ENCODE measurements at regions not wholly inside any gene's neighbourhood (a gene's known extent, or its start where the extent isn't known, plus 50 kb on each side); places are given as distances from the start of the nearest gene placed in this dataset.

DNA sequence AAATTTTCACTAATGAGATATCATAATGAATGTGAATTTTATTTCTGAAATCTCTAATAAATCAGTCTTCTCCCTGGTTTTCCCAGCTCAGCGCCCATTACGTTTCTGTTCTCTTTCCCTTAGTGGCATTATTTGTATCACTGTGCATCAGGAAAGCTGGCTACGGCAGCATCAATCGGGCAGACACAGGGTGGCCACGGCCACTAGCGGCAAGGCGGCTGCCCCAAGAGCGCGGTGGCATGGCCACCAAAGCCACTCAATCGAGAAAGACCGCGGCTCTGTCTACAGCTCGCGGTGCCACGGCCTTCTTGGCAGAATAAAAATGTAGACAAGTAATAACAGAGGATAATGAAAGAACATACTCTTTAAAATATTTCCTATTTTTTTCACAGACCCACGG is 168.0 kb downstream of the RPIA start:
- H3K9me2 ChIP-seq (ENCODE audit: insufficient read depth): no peaks in the 10 kb centered on the region
- peaks cover 21% of the 10 kb centered on the region for H3K4me1 ChIP-seq (ENCODE audit: insufficient read depth)
- no peaks in the 10 kb centered on the region for H3F3A ChIP-seq (replicated peaks; ENCODE audit: low read depth)
- no peaks in the 10 kb centered on the region for H3K27me3 ChIP-seq (ENCODE audit: insufficient read depth)
- TF ChIP-seq, protein P1, sequence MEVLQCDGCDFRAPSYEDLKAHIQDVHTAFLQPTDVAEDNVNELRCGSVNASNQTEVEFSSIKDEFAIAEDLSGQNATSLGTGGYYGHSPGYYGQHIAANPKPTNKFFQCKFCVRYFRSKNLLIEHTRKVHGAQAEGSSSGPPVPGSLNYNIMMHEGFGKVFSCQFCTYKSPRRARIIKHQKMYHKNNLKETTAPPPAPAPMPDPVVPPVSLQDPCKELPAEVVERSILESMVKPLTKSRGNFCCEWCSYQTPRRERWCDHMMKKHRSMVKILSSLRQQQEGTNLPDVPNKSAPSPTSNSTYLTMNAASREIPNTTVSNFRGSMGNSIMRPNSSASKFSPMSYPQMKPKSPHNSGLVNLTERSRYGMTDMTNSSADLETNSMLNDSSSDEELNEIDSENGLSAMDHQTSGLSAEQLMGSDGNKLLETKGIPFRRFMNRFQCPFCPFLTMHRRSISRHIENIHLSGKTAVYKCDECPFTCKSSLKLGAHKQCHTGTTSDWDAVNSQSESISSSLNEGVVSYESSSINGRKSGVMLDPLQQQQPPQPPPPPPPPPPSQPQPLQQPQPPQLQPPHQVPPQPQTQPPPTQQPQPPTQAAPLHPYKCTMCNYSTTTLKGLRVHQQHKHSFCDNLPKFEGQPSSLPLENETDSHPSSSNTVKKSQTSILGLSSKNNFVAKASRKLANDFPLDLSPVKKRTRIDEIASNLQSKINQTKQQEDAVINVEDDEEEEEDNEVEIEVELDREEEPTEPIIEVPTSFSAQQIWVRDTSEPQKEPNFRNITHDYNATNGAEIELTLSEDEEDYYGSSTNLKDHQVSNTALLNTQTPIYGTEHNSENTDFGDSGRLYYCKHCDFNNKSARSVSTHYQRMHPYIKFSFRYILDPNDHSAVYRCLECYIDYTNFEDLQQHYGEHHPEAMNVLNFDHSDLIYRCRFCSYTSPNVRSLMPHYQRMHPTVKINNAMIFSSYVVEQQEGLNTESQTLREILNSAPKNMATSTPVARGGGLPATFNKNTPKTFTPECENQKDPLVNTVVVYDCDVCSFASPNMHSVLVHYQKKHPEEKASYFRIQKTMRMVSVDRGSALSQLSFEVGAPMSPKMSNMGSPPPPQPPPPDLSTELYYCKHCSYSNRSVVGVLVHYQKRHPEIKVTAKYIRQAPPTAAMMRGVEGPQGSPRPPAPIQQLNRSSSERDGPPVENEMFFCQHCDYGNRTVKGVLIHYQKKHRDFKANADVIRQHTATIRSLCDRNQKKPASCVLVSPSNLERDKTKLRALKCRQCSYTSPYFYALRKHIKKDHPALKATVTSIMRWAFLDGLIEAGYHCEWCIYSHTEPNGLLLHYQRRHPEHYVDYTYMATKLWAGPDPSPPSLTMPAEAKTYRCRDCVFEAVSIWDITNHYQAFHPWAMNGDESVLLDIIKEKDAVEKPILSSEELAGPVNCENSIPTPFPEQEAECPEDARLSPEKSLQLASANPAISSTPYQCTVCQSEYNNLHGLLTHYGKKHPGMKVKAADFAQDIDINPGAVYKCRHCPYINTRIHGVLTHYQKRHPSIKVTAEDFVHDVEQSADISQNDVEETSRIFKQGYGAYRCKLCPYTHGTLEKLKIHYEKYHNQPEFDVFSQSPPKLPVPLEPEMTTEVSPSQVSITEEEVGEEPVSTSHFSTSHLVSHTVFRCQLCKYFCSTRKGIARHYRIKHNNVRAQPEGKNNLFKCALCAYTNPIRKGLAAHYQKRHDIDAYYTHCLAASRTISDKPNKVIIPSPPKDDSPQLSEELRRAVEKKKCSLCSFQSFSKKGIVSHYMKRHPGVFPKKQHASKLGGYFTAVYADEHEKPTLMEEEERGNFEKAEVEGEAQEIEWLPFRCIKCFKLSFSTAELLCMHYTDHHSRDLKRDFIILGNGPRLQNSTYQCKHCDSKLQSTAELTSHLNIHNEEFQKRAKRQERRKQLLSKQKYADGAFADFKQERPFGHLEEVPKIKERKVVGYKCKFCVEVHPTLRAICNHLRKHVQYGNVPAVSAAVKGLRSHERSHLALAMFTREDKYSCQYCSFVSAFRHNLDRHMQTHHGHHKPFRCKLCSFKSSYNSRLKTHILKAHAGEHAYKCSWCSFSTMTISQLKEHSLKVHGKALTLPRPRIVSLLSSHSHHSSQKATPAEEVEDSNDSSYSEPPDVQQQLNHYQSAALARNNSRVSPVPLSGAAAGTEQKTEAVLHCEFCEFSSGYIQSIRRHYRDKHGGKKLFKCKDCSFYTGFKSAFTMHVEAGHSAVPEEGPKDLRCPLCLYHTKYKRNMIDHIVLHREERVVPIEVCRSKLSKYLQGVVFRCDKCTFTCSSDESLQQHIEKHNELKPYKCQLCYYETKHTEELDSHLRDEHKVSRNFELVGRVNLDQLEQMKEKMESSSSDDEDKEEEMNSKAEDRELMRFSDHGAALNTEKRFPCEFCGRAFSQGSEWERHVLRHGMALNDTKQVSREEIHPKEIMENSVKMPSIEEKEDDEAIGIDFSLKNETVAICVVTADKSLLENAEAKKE (CRISPR knock-in tag; IDR thresholded peaks at IDR 0.05): no peak
- no peak for TF ChIP-seq NANOG (IDR thresholded peaks at IDR 0.05; ENCODE audit: borderline replicate concordance)
- TF ChIP-seq, protein P2, sequence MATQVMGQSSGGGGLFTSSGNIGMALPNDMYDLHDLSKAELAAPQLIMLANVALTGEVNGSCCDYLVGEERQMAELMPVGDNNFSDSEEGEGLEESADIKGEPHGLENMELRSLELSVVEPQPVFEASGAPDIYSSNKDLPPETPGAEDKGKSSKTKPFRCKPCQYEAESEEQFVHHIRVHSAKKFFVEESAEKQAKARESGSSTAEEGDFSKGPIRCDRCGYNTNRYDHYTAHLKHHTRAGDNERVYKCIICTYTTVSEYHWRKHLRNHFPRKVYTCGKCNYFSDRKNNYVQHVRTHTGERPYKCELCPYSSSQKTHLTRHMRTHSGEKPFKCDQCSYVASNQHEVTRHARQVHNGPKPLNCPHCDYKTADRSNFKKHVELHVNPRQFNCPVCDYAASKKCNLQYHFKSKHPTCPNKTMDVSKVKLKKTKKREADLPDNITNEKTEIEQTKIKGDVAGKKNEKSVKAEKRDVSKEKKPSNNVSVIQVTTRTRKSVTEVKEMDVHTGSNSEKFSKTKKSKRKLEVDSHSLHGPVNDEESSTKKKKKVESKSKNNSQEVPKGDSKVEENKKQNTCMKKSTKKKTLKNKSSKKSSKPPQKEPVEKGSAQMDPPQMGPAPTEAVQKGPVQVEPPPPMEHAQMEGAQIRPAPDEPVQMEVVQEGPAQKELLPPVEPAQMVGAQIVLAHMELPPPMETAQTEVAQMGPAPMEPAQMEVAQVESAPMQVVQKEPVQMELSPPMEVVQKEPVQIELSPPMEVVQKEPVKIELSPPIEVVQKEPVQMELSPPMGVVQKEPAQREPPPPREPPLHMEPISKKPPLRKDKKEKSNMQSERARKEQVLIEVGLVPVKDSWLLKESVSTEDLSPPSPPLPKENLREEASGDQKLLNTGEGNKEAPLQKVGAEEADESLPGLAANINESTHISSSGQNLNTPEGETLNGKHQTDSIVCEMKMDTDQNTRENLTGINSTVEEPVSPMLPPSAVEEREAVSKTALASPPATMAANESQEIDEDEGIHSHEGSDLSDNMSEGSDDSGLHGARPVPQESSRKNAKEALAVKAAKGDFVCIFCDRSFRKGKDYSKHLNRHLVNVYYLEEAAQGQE (IDR thresholded peaks at IDR 0.05; ENCODE audit: unreplicated experiment): no peak
- TF ChIP-seq, protein P3, sequence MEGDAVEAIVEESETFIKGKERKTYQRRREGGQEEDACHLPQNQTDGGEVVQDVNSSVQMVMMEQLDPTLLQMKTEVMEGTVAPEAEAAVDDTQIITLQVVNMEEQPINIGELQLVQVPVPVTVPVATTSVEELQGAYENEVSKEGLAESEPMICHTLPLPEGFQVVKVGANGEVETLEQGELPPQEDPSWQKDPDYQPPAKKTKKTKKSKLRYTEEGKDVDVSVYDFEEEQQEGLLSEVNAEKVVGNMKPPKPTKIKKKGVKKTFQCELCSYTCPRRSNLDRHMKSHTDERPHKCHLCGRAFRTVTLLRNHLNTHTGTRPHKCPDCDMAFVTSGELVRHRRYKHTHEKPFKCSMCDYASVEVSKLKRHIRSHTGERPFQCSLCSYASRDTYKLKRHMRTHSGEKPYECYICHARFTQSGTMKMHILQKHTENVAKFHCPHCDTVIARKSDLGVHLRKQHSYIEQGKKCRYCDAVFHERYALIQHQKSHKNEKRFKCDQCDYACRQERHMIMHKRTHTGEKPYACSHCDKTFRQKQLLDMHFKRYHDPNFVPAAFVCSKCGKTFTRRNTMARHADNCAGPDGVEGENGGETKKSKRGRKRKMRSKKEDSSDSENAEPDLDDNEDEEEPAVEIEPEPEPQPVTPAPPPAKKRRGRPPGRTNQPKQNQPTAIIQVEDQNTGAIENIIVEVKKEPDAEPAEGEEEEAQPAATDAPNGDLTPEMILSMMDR (conservative IDR thresholded peaks at IDR 0.05; ENCODE audit: low read depth in 2 of 2): no peak
- no peak for TF ChIP-seq EZH2phosphoT487 (IDR thresholded peaks at IDR 0.05; ENCODE audit: unreplicated experiment)
- TF ChIP-seq, protein P4, sequence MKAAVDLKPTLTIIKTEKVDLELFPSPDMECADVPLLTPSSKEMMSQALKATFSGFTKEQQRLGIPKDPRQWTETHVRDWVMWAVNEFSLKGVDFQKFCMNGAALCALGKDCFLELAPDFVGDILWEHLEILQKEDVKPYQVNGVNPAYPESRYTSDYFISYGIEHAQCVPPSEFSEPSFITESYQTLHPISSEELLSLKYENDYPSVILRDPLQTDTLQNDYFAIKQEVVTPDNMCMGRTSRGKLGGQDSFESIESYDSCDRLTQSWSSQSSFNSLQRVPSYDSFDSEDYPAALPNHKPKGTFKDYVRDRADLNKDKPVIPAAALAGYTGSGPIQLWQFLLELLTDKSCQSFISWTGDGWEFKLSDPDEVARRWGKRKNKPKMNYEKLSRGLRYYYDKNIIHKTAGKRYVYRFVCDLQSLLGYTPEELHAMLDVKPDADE (IDR thresholded peaks at IDR 0.05): no peak
- no peak for TF ChIP-seq ZNF114 (CRISPR knock-in tag; IDR thresholded peaks at IDR 0.05)
- no peak for TF ChIP-seq JUNB (IDR thresholded peaks at IDR 0.05; ENCODE audit: unreplicated experiment)
- no peak for TF ChIP-seq EZH2 (IDR thresholded peaks at IDR 0.05; ENCODE audit: low read depth, unreplicated experiment)
- no peak for TF ChIP-seq CREB1 (CRISPR knock-in tag; IDR thresholded peaks at IDR 0.05; ENCODE audit: low read depth)
- no peak for TF ChIP-seq ZNF331 (CRISPR knock-in tag; IDR thresholded peaks at IDR 0.05; ENCODE audit: low read depth)
- TF ChIP-seq POLR2AphosphoS5 (IDR thresholded peaks at IDR 0.05; ENCODE audit: low read depth): no peak
- H3K4me3 ChIP-seq: no peak overlapping the region
- Mint-ChIP-seq H3K9me3 (no peaks in the 10 kb centered on the region), H3K27ac (no peak overlapping the region; the same call in 1 of the 2 replicates), H3K27me3 (ENCODE audit: insufficient read depth, low read depth, poor library complexity) (no peaks in the 10 kb centered on the region), H3K36me3 (ENCODE audit: low read depth) (no peaks in the 10 kb centered on the region), H3K4me3 (no peak overlapping the region), H3K4me1 (peaks cover 33% of the 10 kb centered on the region)
- no peaks in the 10 kb centered on the region for H4K20me1 ChIP-seq (replicated peaks; ENCODE audit: insufficient read depth)
- no peak for DNase-seq (ENCODE audit: low spot score)
- ATAC-seq: no peak
- H3K27ac ChIP-seq (ENCODE audit: low read depth): no peak overlapping the region
- H2AFZ ChIP-seq: no peak overlapping the region
- H3K36me3 ChIP-seq (ENCODE audit: insufficient read depth): no peaks in the 10 kb centered on the region
- H3K79me2 ChIP-seq (replicated peaks; ENCODE audit: insufficient read depth): no peaks in the 10 kb centered on the region
- H3K4me2 ChIP-seq: no peak overlapping the region
